Bronchial epithelial cell (primary cell): ENCODE measurements at regions not wholly inside any gene's neighbourhood (a gene's known extent, or its start where the extent isn't known, plus 50 kb on each side); places are given as distances from the start of the nearest gene placed in this dataset.

Source experiments
- DNase-seq: peaks from one replicate; pipeline ENCODE4 v3.0.0-alpha.2; 2010; ENCODE audit warnings: low read depth
- FAIRE-seq: peaks from 2 replicates; lab custom pipeline; 2011; peaks lifted over from hg19 to GRCh38; lab: Jason Lieb, UNC
- H3K27me3 ChIP-seq: 2 replicates; pipeline ENCODE4 v1.5.1; 2011; ENCODE audit warnings: low read length; ENCODE audit not compliant: control insufficient read depth, insufficient read depth
- H3K36me3 ChIP-seq: 2 replicates; pipeline ENCODE4 v1.5.1; 2011; ENCODE audit warnings: low read length; ENCODE audit not compliant: control insufficient read depth, insufficient read depth
- H3K4me3 ChIP-seq: 2 replicates; pipeline ENCODE4 v1.5.1; 2011; ENCODE audit warnings: mild to moderate bottlenecking, low read depth, low read length, control low read depth
- TF ChIP-seq, protein P1 (sequence below): IDR thresholded peaks from 2 replicates; pipeline ENCODE4 v1.5.1; 2011; ENCODE audit warnings: mild to moderate bottlenecking, moderate library complexity, low read length, control low read depth, inconsistent platforms; ENCODE audit not compliant: insufficient read depth, severe bottlenecking

DNA sequence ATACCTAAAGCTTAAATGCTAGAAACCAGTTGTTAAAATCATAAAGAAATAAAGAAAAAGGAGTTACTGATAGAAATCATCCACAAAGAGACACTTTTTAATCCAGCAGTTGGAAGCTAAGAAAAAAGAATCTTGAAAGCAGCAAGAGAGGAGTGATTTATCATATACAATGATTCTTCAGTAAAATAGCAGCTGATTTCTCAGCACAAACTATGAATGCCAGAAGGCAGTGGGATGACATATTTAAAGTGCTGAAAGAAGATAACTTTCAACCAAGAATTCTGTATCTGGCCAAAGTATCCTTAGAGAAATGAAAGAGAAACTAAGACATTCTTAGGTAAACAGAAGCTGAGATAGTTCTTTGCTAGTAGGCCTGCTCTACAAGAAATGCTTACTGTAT, 366.0 kb downstream of the HTR1A start:
- Histone ChIP-seq H3K4me3 (no peak overlapping the region), H3K27me3 (no peaks in the 10 kb centered on the region), H3K36me3 (no peaks in the 10 kb centered on the region)
- TF ChIP-seq, protein P1, sequence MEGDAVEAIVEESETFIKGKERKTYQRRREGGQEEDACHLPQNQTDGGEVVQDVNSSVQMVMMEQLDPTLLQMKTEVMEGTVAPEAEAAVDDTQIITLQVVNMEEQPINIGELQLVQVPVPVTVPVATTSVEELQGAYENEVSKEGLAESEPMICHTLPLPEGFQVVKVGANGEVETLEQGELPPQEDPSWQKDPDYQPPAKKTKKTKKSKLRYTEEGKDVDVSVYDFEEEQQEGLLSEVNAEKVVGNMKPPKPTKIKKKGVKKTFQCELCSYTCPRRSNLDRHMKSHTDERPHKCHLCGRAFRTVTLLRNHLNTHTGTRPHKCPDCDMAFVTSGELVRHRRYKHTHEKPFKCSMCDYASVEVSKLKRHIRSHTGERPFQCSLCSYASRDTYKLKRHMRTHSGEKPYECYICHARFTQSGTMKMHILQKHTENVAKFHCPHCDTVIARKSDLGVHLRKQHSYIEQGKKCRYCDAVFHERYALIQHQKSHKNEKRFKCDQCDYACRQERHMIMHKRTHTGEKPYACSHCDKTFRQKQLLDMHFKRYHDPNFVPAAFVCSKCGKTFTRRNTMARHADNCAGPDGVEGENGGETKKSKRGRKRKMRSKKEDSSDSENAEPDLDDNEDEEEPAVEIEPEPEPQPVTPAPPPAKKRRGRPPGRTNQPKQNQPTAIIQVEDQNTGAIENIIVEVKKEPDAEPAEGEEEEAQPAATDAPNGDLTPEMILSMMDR: no peak
- FAIRE-seq (no peak), DNase-seq (no peak)

DNA sequence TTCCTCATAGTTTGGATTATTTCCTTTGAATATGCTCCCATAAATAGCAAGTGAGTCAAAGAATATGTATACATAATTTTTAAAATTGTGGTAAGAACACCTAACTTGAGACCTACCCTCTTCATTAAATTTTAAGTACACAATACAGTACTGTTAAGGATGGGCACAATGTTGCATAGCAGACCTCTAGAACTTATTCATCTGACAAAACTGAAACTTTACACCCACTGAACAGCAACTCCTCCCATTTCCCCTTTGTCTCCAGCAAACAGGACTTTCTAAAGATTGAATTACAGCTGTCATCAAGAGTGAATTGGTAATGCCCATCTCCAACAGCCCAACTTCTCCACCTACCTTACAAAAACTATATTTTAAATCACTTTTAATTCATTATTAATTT, 388.9 kb downstream of the HTR1A start:
- DNase-seq (no peak), FAIRE-seq (no peak)
- H3K27me3 ChIP-seq: no peaks in the 10 kb centered on the region
- no peaks in the 10 kb centered on the region for H3K36me3 ChIP-seq
- TF ChIP-seq, protein P1: no peak
- no peak overlapping the region for H3K4me3 ChIP-seq

DNA sequence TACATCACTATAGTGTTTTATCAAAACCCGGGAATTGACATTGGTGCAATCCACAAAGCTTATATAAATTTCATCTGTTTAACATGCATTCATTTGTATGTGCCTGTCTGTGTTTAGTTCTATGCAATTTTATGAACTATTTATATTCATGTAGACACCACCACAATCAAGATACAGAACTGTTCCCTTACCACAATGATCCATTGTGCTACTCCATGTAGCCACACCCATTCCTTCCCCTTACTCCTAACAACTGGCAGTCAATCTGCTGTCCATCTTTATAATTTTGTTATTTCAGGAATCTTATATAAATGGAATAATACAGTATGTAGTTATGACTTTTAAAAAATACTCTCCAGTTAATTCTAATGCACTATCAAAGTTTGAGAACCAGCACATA, 389.5 kb downstream of the HTR1A start:
- H3K4me3 ChIP-seq: no peak overlapping the region
- no peaks in the 10 kb centered on the region for H3K36me3 ChIP-seq
- FAIRE-seq: no peak
- no peaks in the 10 kb centered on the region for H3K27me3 ChIP-seq
- DNase-seq: no peak
- TF ChIP-seq, protein P1: no peak

DNA sequence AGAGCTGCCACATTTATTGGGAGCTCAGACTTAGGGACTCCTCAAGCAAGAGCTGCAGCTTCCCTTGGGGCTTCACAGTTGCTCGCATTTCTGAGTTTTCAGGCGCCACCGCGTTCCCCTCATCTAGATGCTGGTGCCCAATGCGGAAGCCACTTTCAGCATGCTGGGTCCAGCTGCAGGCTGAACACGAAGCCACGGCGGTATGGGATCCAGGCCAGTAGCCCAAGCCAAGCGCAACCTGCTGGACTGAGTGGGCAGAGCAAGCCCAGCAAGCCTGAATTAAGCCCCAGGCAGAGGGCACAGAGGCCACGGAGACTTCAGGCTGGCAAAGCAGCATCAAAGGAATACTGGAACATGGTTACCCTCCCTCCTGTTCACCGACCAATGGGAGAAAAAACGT, 391.5 kb downstream of the HTR1A start:
- no peaks in the 10 kb centered on the region for H3K36me3 ChIP-seq
- TF ChIP-seq, protein P1: no peak
- no peak for DNase-seq
- FAIRE-seq: no peak
- H3K27me3 ChIP-seq: no peaks in the 10 kb centered on the region
- H3K4me3 ChIP-seq: no peak overlapping the region

DNA sequence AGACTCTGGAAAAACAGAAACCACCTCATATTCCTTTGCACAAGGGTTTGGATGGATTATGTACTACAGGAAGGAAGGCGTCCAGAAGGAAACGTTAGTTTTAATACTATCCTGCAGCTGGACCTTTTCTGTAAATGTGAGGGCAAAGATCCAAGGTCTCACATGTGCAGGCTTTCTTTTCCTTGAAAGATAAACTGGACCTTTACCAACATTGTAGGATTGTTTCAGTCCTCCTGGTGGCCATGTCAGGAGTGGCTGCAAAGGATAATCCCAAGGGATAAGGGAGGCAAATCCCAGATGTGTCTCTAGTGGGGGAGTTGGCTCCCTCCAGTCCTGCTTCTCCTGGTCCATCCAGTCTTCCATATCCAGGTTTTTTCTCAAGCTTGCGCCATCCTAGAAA, 397.5 kb downstream of the HTR1A start:
- FAIRE-seq (no peak), DNase-seq (no peak)
- Histone ChIP-seq H3K4me3 (no peak overlapping the region), H3K27me3 (no peaks in the 10 kb centered on the region), H3K36me3 (no peaks in the 10 kb centered on the region)
- TF ChIP-seq, protein P1: no peak
